WTC11 (cell line): ENCODE measurements at regions not wholly inside any gene's neighbourhood (a gene's known extent, or its start where the extent isn't known, plus 50 kb on each side); places are given as distances from the start of the nearest gene placed in this dataset.

Experiments used
- ATAC-seq: fragments of 200-7000 bp; cut with Tn5 transposase; 2 replicates; pipeline ENCODE4 v1.10.0; 2021; ENCODE audit warnings: mild to moderate bottlenecking, moderate library complexity
- CTCF ChIA-PET: fragments of 300-600 bp; sonication (Branson Sonifier 250); formaldehyde crosslinking; loops from one replicate; lab custom pipeline; 2021; ENCODE audit warnings: antibody characterized with exemption; lab: Charles Lee
- POLR2A ChIA-PET: fragments of 350-600 bp; sonication (Branson Sonifier 250); formaldehyde crosslinking; loops from one replicate; lab custom pipeline; 2021; ENCODE audit warnings: antibody characterized with exemption; lab: Charles Lee
- DNase-seq: peaks from one replicate; pipeline ENCODE4 v3.0.0; 2021; ENCODE audit warnings: low spot score
- H3K27ac Mint-ChIP-seq: 2 replicates; pipeline ENCODE4 v1.8.0; 2021; ENCODE audit warnings: mixed read lengths
- H3K27me3 Mint-ChIP-seq: 2 replicates; pipeline ENCODE4 v1.8.0; 2021; ENCODE audit warnings: low read depth, mild to moderate bottlenecking, moderate library complexity, mixed read lengths
- H3K36me3 Mint-ChIP-seq: 2 replicates; pipeline ENCODE4 v1.8.0; 2021; ENCODE audit warnings: mixed read lengths
- H3K4me1 Mint-ChIP-seq: 2 replicates; pipeline ENCODE4 v1.8.0; 2022; ENCODE audit warnings: mixed read lengths
- H3K4me3 Mint-ChIP-seq: 2 replicates; pipeline ENCODE4 v1.8.0; 2021; ENCODE audit warnings: mild to moderate bottlenecking, moderate library complexity, mixed read lengths
- H3K9me3 Mint-ChIP-seq: 2 replicates; pipeline ENCODE4 v1.8.0; 2021; ENCODE audit warnings: mixed read lengths
- CREB1 ChIP-seq: sonication (generic); formaldehyde crosslinking; IDR thresholded peaks from 2 replicates; pipeline ENCODE4 v1.8.0; 2023; ENCODE audit warnings: mild to moderate bottlenecking, missing genetic modification reagents
- NFATC4 ChIP-seq: fragments of 250-450 bp; sonication (Bioruptor Pico); IDR thresholded peaks from 2 replicates; pipeline ENCODE4 v1.9.0; 2021; ENCODE audit warnings: mild to moderate bottlenecking
- NFYB ChIP-seq: sonication (generic); formaldehyde crosslinking; conservative IDR thresholded peaks from 2 replicates; pipeline ENCODE4 v1.8.0; 2022; ENCODE audit warnings: low read depth, missing genetic modification reagents
- NR3C1 ChIP-seq: sonication (generic); formaldehyde crosslinking; conservative IDR thresholded peaks from 2 replicates; pipeline ENCODE4 v1.8.1; 2023; ENCODE audit warnings: low read depth, mild to moderate bottlenecking, missing genetic modification reagents
- ZNF121 ChIP-seq: sonication (generic); formaldehyde crosslinking; IDR thresholded peaks from 2 replicates; pipeline ENCODE4 v1.8.0; 2023; ENCODE audit warnings: missing genetic modification reagents
- TF ChIP-seq, protein P1 (sequence below): sonication (generic); formaldehyde crosslinking; IDR thresholded peaks from 2 replicates; pipeline ENCODE4 v1.8.0; 2022; ENCODE audit warnings: missing genetic modification reagents
- TF ChIP-seq, protein P2 (sequence below): sonication (generic); formaldehyde crosslinking; IDR thresholded peaks from 2 replicates; pipeline ENCODE4 v1.8.1; 2023; ENCODE audit warnings: mild to moderate bottlenecking, missing genetic modification reagents
- TF ChIP-seq, protein P3 (sequence below): sonication (generic); formaldehyde crosslinking; IDR thresholded peaks from 2 replicates; pipeline ENCODE4 v1.8.1; 2022; ENCODE audit warnings: missing genetic modification reagents, borderline replicate concordance
- TF ChIP-seq, protein P4 (sequence below): fragments of 250-450 bp; sonication (Bioruptor Pico); IDR thresholded peaks from 2 replicates; pipeline ENCODE4 v2.1.2; 2022; ENCODE audit warnings: mild to moderate bottlenecking, moderate library complexity
- TF ChIP-seq, protein P5 (sequence below): sonication (generic); formaldehyde crosslinking; IDR thresholded peaks from 2 replicates; pipeline ENCODE4 v1.8.1; 2022; ENCODE audit warnings: mild to moderate bottlenecking, moderate library complexity, missing genetic modification reagents
- TF ChIP-seq, protein P6 (sequence below): fragments of 200-600 bp; IDR thresholded peaks from 2 replicates; pipeline ENCODE4 v1.8.0; 2022; ENCODE audit warnings: antibody characterized with exemption
- TF ChIP-seq, protein P7 (sequence below): sonication (generic); formaldehyde crosslinking; IDR thresholded peaks from 2 replicates; pipeline ENCODE4 v1.8.0; 2022; ENCODE audit warnings: mild to moderate bottlenecking, missing genetic modification reagents
- TF ChIP-seq, protein P8 (sequence below): sonication (generic); formaldehyde crosslinking; conservative IDR thresholded peaks from 2 replicates; pipeline ENCODE4 v1.8.1; 2022; ENCODE audit warnings: mild to moderate bottlenecking, missing genetic modification reagents

DNA sequence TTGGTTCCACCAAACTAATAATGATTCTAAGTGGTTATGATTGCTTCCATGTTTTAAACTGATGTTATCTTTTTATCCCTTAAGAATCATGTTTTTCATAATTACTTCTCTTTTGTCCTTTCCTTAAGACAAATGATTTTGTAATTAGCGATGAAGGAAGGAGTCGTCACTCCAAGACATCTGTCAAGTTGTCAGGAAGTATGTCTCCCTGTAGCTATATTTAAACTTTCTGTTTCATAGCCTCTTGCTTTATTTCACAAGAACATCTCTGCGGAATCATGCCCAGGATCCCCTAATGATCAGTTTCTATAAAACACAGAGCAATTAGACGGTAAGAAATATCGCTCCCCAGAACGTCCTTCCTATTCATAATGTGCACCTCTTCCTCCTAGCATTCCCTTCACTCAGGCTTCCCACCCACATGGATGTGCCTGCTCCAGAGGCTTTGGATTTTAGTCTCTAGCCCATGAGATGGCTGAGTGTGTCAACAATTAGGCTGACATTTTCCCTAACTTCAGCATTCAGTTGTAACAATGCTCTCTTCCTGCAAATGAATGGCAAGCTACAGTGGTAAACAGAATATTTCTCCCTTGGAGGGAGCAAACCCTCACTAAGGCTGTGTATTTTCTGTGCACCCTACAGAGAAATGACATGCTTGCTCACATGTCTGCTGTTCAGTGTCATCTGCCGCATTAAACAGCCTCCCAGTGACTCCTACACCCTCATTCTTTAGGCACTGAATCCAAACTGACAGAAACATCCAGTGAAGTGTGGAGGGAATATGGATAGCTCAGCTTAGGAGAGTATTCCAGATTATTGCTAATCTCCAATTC lies 879.6 kb upstream of the CELF4 start:
- no peaks in the 10 kb centered on the region for H3K36me3 Mint-ChIP-seq
- POLR2A ChIA-PET: no interaction called here
- H3K27ac Mint-ChIP-seq: no peak overlapping the region
- ATAC-seq (no peak), DNase-seq (no peak)
- no peak for TF ChIP-seq ZNF121
- TF ChIP-seq, protein P1, sequence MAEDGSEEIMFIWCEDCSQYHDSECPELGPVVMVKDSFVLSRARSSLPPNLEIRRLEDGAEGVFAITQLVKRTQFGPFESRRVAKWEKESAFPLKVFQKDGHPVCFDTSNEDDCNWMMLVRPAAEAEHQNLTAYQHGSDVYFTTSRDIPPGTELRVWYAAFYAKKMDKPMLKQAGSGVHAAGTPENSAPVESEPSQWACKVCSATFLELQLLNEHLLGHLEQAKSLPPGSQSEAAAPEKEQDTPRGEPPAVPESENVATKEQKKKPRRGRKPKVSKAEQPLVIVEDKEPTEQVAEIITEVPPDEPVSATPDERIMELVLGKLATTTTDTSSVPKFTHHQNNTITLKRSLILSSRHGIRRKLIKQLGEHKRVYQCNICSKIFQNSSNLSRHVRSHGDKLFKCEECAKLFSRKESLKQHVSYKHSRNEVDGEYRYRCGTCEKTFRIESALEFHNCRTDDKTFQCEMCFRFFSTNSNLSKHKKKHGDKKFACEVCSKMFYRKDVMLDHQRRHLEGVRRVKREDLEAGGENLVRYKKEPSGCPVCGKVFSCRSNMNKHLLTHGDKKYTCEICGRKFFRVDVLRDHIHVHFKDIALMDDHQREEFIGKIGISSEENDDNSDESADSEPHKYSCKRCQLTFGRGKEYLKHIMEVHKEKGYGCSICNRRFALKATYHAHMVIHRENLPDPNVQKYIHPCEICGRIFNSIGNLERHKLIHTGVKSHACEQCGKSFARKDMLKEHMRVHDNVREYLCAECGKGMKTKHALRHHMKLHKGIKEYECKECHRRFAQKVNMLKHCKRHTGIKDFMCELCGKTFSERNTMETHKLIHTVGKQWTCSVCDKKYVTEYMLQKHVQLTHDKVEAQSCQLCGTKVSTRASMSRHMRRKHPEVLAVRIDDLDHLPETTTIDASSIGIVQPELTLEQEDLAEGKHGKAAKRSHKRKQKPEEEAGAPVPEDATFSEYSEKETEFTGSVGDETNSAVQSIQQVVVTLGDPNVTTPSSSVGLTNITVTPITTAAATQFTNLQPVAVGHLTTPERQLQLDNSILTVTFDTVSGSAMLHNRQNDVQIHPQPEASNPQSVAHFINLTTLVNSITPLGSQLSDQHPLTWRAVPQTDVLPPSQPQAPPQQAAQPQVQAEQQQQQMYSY: no peak
- TF ChIP-seq, protein P2, sequence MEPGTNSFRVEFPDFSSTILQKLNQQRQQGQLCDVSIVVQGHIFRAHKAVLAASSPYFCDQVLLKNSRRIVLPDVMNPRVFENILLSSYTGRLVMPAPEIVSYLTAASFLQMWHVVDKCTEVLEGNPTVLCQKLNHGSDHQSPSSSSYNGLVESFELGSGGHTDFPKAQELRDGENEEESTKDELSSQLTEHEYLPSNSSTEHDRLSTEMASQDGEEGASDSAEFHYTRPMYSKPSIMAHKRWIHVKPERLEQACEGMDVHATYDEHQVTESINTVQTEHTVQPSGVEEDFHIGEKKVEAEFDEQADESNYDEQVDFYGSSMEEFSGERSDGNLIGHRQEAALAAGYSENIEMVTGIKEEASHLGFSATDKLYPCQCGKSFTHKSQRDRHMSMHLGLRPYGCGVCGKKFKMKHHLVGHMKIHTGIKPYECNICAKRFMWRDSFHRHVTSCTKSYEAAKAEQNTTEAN (CRISPR knock-in tag): no peak
- TF ChIP-seq, protein P3, sequence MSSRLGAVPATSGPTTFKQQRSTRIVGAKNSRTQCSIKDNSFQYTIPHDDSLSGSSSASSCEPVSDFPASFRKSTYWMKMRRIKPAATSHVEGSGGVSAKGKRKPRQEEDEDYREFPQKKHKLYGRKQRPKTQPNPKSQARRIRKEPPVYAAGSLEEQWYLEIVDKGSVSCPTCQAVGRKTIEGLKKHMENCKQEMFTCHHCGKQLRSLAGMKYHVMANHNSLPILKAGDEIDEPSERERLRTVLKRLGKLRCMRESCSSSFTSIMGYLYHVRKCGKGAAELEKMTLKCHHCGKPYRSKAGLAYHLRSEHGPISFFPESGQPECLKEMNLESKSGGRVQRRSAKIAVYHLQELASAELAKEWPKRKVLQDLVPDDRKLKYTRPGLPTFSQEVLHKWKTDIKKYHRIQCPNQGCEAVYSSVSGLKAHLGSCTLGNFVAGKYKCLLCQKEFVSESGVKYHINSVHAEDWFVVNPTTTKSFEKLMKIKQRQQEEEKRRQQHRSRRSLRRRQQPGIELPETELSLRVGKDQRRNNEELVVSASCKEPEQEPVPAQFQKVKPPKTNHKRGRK: no peak
- TF ChIP-seq, protein P4, sequence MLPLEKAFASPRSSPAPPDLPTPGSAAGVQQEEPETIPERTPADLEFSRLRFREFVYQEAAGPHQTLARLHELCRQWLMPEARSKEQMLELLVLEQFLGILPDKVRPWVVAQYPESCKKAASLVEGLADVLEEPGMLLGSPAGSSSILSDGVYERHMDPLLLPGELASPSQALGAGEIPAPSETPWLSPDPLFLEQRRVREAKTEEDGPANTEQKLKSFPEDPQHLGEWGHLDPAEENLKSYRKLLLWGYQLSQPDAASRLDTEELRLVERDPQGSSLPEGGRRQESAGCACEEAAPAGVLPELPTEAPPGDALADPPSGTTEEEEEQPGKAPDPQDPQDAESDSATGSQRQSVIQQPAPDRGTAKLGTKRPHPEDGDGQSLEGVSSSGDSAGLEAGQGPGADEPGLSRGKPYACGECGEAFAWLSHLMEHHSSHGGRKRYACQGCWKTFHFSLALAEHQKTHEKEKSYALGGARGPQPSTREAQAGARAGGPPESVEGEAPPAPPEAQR (CRISPR knock-in tag): no peak
- TF ChIP-seq, protein P5, sequence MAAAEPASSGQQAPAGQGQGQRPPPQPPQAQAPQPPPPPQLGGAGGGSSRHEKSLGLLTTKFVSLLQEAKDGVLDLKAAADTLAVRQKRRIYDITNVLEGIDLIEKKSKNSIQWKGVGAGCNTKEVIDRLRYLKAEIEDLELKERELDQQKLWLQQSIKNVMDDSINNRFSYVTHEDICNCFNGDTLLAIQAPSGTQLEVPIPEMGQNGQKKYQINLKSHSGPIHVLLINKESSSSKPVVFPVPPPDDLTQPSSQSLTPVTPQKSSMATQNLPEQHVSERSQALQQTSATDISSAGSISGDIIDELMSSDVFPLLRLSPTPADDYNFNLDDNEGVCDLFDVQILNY (CRISPR knock-in tag): no peak
- TF ChIP-seq, protein P6, sequence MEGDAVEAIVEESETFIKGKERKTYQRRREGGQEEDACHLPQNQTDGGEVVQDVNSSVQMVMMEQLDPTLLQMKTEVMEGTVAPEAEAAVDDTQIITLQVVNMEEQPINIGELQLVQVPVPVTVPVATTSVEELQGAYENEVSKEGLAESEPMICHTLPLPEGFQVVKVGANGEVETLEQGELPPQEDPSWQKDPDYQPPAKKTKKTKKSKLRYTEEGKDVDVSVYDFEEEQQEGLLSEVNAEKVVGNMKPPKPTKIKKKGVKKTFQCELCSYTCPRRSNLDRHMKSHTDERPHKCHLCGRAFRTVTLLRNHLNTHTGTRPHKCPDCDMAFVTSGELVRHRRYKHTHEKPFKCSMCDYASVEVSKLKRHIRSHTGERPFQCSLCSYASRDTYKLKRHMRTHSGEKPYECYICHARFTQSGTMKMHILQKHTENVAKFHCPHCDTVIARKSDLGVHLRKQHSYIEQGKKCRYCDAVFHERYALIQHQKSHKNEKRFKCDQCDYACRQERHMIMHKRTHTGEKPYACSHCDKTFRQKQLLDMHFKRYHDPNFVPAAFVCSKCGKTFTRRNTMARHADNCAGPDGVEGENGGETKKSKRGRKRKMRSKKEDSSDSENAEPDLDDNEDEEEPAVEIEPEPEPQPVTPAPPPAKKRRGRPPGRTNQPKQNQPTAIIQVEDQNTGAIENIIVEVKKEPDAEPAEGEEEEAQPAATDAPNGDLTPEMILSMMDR: no peak
- TF ChIP-seq NFYB (CRISPR knock-in tag): no peak
- TF ChIP-seq, protein P7, sequence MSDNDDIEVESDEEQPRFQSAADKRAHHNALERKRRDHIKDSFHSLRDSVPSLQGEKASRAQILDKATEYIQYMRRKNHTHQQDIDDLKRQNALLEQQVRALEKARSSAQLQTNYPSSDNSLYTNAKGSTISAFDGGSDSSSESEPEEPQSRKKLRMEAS: no peak
- no peak for TF ChIP-seq CREB1 (CRISPR knock-in tag)
- TF ChIP-seq NR3C1 (CRISPR knock-in tag): no peak
- TF ChIP-seq NFATC4 (CRISPR knock-in tag): no peak
- TF ChIP-seq, protein P8, sequence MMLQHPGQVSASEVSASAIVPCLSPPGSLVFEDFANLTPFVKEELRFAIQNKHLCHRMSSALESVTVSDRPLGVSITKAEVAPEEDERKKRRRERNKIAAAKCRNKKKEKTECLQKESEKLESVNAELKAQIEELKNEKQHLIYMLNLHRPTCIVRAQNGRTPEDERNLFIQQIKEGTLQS (CRISPR knock-in tag): no peak
- H3K27me3 Mint-ChIP-seq: no peaks in the 10 kb centered on the region; the same call in 1 of the 2 replicates
- H3K4me3 Mint-ChIP-seq: no peak overlapping the region
- CTCF ChIA-PET: no interaction called here
- no peaks in the 10 kb centered on the region for H3K9me3 Mint-ChIP-seq
- H3K4me1 Mint-ChIP-seq: peaks cover 20% of the 10 kb centered on the region
